GM04504 (cell line): ENCODE measurements at regions not wholly inside any gene's neighbourhood (a gene's known extent, or its start where the extent isn't known, plus 50 kb on each side); places are given as distances from the start of the nearest gene placed in this dataset.

ENCODE experiments used
- DNase-seq: peaks from one replicate; pipeline ENCODE4 v3.0.0-alpha.2; 2012; ENCODE audit warnings: low read depth

DNA sequence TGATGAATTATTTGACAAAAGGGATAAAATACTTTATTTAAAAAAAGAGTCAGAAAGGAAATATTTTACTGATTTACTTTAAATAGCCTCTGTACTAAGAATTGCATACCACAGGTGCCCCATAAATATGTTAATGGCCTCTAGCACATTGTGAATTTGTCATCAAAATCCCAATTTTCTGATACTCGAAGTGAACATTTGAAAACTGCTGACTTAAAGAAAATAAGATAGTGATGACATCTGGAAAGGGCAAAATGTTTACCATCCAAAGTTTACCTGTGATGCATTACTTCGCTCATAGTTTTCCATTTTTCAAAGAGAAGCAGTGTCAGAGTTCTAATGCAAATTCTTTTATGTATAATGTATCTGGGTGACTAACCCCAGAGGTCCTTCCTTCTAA is 455.4 kb downstream of the KLF5 start:
- DNase-seq = no peak

DNA sequence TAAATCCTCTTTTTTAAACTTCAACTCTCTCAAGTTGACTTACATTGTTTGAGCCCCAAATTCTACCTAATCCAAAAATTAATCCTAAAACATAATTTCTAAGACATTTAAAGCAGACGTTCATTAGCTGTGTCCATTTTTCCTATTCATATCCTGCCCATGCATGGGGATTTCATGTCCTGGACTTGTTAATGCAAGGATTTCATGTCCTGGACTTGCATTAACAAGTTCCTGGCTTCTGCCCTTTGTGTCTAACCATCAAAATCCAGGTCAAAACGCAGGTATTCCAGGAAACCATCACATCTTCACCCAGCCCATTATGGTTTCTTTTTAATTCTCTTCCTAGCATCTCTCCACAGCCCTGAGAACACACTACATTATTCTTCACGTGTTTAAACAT is 454.9 kb downstream of the KLF5 start:
- DNase-seq = no peak

DNA sequence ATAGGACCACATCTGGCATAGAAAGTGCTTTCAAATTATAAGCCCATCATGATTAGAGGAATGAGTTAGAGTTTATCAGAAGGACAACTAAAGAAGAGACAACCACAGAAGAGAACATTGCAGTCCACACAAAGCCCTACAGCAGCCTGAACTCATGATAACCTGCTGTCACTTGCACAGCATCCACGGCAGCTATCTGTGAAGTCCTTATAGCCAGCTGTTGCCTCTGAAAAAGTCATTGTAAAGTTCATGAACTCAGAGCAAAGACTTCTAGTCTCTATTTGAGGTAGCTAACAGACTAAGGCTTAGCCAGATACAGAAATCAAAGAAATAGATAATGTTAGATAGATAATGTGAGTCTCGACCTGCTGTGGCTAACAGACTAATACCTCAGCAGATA is 450.0 kb downstream of the KLF5 start:
- DNase-seq = no peak

DNA sequence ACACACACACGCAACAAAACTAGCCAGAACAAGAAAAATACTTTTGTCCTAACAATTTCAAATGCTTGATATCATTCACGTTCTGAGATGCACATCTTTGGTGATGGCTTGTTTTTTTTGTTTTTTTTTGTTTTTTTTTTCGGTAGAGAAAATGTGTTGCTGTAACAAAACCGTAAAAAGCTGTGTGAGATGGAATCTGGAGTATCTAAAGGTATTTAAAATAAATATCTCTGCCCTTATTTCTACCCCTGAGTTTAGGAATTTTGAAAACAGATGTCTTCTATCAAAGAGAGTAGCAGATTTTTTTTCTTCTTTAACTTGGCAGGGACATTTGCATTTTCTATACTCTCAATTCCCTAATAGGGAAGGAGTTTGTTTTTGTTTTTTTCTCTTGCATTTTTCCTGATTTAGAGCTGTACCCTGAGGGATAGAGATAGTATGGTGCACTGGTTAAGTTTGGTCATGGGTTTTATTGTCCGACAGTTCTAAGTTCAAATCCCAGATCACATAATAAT is 446.6 kb downstream of the KLF5 start:
- DNase-seq = no peak

DNA sequence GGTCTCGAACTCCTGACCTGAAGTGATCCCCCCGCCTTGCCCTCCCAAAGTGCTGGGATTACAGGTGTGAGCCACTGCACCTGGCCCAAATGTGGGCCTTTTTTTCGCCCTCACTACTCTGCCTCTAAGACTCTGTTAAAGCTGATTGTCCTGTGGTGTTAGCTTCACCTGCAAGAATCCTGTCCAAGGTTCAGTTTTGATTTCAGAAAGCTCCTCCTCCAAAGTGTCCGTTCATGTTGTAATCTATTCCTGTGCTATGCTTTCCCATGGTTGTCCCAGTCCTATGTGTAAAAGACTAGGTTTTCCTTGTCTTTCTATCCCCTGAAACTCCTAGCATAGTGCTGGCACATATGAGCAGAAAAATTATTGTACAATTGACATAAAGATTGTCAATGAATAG is 440.9 kb downstream of the KLF5 start:
- no peak for DNase-seq

DNA sequence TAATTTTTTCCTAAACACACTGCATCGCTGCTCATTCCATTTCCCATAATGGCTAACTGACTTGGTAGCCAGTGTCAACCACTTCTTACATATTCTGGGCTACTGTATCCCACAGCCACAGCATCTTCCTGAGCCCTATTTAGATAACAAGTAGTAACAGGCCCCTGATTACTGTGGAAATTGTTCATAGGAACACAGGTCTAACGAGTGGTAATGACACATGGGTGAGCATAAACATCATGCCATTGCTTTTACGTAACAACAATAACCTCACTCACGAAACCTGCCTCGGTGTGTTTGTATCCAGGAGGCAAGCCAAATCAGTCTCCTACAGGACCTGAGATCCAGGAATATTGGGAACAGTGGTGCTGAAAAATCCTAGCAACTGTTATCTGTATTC is 438.6 kb downstream of the KLF5 start:
- DNase-seq = no peak

DNA sequence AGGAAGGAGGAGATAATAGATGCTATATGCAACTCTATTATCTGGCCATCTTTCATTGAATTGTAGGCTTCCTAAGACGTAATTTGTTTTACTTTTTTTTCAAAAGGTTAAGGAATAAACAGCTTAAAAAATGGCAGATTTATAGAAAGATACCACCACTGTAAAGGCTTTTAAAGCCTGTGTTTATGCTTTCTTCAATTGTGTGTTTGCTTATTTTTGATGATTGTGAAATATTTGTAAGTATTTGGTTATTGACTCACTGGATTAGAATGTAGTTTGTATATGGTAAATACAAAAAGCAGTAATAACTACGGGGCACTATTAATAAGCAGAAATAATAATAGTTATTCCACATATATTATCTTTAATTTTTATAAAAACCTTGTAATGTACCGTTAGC is 437.9 kb downstream of the KLF5 start:
- no peak for DNase-seq

DNA sequence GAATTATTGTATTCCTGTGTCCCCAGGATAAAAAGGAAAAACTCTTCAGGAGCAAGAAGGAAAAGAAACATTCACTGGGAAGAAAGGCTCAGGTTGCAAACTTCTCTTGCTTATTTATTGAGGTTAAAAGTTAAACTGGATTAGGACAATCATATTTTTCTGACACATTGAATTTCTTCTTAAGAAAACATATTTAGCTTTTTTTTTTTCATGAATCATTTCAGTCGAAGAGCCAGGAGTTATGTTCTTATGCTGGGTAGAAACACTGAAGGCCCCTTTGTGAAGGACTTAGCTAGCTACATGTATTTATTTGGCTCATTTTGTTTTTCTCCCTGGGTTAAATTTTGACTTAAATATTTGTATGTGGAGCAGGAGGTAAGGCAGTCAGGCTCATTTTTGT is 434.0 kb downstream of the KLF5 start:
- no peak for DNase-seq

DNA sequence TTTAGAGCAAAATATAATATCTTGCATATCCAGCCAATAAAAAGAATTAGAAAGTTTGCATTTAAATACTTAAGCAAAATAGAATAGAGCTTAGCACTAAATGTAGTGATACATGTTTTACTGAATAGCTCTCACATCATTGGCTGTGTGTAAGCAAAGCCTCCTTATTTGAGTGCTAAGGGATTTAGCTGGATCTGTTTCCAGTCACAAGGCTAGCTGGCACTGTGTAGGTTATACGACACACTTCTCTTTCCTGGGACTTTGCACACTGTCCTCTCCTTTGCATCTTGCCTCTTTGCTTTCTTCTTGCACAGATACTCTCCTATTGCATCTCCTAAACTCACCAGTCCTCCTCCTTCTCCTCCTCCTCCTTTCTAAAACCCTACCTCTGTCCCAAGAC is 423.8 kb downstream of the KLF5 start:
- no peak for DNase-seq

DNA sequence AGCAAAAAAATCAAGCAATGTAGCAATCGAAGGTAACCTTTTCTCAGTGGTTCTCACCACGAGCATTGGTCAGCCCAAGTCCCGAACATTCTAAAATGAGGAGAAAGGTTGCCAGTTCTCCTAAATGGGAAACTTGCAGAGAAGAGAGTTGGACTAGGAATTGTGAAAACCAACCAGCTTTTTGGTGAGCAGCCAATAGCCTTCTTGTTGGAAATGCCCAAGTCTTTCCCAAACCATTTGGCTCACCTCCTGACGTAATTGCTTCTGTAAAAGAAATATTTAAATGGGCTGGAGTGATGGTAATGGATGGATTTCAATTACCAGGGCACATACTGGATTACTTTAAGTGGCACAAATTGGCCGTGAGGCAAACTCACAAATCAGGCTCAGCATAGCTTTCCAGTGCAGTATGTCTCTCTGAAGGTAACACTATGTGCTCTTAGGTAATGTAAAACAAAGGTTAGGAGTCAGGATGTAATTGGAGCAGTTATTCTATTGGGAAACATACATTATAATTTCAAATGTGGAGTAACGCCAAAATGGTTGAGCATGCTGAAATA is 423.2 kb downstream of the KLF5 start:
- DNase-seq = no peak

DNA sequence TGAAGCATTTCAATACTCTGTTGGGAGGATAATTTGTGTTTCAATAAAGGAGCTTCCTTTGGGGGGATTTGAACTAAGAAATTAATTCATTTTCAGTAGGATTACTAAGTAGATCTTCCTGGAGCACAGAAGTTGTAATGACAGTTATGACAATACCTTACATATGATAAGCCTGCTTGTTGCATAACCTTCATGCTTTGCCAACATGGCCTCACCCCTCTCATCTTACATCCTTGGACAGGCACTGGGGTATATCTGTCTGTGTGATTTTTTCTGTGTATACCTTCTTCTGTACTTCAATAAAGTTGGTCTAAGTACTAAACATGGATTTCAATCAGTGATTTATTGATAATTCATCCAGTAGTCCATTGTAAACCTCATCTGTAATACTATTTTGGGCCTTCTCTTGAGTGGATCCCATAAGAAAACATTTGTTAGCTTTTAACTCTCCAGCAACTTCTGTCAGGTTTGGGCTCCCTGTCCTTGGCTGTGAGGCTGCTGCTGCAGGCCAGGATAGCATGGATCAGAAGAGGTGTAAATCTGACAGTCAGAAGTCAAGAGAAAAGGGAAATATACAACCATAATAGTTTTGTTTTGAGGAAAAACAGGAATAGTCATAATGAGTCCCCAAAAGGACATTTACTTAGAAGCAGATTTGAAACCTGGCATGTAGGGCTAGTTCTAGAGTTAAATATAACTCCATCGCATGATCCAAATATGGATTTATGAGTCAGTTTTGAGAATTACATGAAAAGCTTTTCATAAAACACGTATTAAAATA is 422.2 kb downstream of the KLF5 start:
- no peak for DNase-seq

DNA sequence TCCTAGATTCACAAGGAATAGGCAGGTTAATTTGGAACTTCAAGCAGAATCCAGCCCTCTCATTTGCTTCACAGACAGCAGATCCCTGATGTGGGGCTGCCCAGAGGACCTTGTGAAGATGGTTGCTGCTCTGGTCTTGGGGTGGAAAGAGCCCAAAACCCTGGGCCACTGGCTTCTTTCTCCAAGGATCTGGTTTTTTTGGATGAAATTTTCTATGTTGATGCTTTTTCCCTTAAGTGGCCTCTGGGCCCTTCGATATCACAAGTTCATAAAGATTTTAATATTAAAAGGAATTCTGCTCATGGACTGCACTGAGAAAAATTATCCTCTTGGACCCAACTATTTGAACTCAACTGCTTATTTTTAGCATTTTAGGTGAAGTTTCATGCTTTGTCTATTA is 421.1 kb downstream of the KLF5 start:
- no peak for DNase-seq

DNA sequence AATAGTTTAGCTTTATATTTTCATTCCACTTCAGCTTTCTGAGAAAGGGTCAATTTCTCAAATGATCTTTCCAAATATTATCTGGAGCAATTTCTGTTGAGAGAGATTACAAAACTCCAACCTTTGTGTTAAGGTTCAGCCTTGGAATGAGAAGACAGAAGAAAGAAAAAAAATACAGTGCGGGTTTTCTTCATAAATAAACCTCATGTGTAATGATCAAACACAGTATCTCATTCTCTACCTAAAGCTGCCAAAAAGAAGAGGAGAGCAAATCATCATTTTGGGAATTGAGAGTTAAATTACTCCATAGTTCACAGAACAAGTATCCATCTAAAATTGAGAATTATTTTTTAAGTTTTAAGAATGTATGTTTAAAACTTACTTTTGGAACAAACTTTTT is 420.5 kb downstream of the KLF5 start:
- no peak for DNase-seq

DNA sequence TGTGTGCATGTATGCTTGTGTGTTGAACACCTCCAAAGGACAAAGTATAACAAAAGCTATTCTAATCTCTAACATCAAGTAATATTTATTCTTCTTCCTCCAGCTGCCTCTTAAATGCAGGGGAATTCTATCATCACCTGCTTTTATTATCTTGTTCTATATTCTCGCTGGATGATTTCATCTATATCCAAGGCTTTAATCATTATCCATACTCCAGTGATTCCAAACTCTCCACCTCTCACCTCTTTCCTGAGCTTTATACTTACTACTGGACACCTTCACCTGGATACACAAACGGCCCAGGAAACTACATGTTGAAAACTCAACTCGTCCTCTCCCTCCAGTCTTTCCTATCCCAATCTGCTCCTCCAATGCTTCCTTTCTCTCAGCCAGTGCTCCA is 418.6 kb downstream of the KLF5 start:
- no peak for DNase-seq

DNA sequence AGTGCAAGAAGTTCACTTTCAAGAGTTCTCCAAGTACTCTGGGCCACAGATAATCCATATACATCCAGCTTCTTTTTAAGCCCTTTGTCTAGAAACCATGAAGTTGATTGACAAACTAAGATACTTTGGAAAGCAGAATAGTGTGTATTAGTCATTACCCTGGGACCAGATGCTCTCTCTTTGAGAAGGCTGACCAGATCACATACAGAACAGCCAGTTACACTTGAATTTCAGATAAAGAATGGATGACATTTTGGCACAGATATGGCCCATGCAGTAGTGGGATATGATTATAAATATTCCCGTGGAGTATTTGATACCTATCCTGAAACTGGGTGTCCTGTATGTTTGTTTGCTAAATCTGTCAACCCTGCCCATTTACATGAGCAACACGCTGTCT is 414.2 kb downstream of the KLF5 start:
- no peak for DNase-seq

DNA sequence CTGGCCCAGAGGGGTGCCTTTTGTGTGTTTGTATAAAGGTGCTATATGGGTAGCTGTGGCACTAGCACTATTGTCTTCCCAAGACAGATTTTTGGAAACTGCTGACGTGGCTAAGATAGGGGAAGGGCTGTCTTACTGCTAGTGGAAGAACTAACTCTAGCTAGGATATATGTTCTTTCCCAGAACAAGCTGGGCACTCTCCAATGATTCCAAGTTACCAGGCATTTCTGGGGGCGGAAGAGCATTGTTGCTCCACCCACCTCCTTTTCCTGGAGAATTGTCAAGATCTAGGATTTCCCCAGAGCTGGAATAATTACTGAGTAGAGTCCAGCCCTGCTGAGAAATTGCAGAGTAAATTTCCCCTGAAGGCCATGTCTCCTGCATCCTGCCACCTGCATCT is 408.3 kb downstream of the KLF5 start:
- DNase-seq = no peak

DNA sequence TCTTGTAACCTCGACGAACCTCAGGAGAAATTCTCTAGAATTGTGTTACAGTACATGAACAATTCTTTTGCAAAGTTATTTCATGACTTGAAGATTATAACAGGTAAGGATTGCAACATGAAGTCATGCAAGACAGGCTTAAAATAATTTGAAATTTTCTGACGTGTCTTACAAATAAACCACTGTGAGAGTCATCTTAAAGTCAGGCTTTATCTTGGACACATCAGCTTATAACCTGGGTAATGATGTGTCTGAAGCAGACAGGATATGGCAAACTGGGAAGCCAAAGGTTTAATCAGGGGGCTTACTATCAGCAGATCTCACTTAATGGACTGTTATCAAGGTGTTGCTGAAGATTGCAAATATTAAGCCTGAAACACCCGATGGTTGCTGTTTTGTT is 407.8 kb downstream of the KLF5 start:
- DNase-seq = no peak

DNA sequence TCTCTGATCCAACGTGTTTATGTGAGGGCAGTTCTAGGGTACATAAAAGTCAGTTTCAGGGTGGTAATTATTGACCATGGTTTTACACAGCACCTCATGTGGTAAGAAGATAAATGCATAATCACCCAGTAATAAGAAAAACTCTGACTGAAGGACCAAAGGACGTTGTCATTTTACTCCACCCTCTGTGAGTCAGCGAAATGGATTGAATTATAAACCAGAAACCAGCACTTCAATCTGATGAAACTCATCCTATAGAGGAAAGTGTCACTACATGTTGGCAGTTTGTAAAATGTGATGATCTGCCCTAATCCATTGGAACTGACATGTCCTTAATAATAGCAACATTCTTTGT is 406.8 kb downstream of the KLF5 start:
- no peak for DNase-seq

DNA sequence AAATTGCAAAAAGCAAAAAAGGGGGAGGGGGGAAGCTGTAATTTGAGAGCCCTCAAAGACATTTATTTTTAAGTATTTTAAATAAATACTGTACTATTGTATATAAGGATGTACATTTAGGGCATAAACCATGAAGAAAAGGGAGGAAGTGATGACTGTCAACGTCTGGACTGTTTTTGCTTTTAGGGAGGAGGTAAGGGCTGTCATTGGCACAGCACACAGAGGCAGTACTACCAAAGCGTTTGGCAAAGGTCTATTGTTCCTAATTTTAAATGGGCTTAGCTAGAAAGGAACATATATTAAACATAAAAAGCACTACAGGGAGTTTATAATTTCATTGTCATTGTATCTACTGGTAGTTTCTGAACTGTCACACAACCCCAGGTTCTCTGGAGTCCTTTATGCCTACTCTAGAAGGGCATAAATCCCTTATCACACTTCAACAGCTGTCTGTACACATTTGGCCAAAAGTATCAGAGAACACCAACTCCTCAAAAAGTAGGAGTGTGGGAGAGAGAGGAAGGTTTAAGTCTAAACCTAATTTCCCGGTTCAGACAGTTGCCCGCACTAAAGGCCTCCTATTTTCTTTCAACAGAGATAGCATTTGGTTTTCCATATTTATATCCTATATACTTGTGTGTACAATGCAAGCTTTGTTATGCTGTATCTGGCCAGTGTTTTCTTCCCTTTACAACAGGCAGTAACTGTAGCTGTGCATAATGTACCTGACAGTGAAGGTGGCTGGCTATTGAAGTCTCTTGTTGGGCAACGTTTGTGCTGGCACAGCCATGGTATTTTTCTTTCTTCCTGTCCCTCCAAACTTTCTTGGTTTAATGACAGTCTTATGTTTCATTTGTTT is 406.2 kb downstream of the KLF5 start:
- no peak for DNase-seq

DNA sequence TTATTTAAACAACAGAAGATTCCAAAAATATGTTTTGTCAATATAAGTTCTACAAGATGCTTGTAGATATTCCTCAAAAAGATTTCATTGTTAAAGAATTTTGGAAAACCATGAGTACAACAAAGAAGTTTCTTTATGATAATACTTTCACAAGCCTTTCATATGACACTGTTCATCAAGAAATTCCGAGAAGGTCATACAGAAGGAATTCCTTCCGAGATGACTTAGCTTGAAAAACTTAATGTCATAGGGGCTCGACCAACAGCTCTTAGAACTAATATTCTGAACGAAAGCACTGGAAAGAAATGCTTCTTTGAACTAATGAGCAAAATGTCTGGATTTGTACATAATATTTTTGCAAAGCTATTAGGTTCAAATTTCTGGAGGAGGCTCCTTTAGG is 403.4 kb downstream of the KLF5 start:
- no peak for DNase-seq

DNA sequence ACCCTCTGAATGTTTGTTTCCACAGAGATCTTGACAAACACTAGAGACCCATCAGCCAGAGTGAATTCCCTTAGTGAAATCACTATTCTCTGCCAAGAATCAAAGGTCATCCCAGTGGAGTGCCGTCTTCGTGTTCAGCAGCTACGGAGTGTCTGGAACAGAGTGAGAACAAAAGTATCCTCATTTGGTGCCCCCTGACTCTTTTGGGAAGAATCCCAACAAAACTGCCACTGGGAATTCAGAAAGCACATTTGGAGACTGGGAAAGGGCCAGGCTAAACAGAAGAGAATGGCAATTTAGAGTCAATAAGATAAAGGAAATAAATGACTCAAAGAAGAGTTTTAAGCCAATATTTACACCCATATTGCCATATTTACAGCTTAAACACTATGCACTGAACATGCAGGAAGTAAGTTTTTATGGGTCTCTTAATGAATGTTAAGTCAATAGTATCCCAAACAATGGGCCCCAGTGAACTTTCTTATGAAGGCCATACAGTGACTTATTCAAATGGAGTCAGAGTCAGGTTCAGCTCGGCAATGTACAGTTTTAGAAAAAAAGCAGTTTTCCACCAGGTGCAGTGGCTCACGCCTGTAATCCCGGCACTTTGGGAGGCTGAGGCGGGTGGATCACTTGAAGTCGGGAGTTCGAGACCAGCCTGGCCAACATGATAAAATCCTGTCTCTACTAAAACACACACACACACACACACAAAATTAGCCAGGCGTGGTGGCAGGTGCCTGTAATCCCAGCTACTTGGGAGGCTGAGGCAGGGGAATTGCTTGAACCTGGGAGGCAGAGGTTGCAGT is 392.6 kb downstream of the KLF5 start:
- DNase-seq = no peak

DNA sequence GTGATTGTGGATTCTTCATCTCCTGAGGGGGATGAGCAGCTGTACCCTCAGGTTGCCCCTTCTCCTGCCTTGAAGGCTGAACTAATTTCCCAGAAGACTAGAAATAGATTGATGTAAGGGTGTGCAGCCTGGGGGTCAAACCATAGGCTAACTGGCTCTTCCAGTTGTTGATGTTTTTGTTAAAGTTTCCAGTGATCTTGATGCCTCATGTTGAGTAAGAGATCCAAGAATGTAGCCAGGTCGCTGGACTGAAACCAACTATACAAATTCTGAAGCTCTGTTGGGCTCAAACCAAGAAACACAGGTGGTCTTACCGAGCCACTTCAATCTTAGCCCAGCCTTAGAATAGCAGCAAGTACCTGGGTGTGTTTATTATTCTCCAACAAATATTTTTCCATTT is 391.8 kb downstream of the KLF5 start:
- no peak for DNase-seq
